Trophoblast cell (in vitro differentiated cells and primary cell): ENCODE measurements at regions not wholly inside any gene's neighbourhood (a gene's known extent, or its start where the extent isn't known, plus 50 kb on each side); places are given as distances from the start of the nearest gene placed in this dataset.

Experiments
- DNase-seq, 2 donors: peaks; one replicate each; pipeline ENCODE4 v3.0.0-alpha.2; 2016
- H2AFZ ChIP-seq: 2 replicates; pipeline ENCODE4 v1.6.1; 2013; ENCODE audit warnings: low read length, moderate library complexity, mild to moderate bottlenecking; ENCODE audit not compliant: insufficient read depth, poor library complexity
- H2AK5ac ChIP-seq: 2 replicates; pipeline ENCODE4 v1.6.1; 2013; ENCODE audit warnings: mild to moderate bottlenecking, low read length
- H2BK120ac ChIP-seq: 2 replicates; pipeline ENCODE4 v1.6.1; 2013; ENCODE audit warnings: low read length, mild to moderate bottlenecking, moderate library complexity; ENCODE audit not compliant: insufficient read depth, poor library complexity
- H2BK12ac ChIP-seq: 2 replicates; pipeline ENCODE4 v1.6.1; 2013; ENCODE audit warnings: mild to moderate bottlenecking, low read length, moderate library complexity
- H2BK5ac ChIP-seq: 2 replicates; pipeline ENCODE4 v1.6.1; 2013; ENCODE audit warnings: low read length, low read depth, moderate library complexity, mild to moderate bottlenecking; ENCODE audit not compliant: poor library complexity
- H3K14ac ChIP-seq: 2 replicates; pipeline ENCODE4 v1.6.1; 2013; ENCODE audit warnings: mild to moderate bottlenecking, low read length
- H3K18ac ChIP-seq: 2 replicates; pipeline ENCODE4 v1.6.1; 2013; ENCODE audit warnings: mild to moderate bottlenecking, low read length
- H3K23ac ChIP-seq: 2 replicates; pipeline ENCODE4 v1.6.1; 2013; ENCODE audit warnings: low read length
- H3K27ac ChIP-seq: 2 replicates; pipeline ENCODE4 v1.5.1; 2013; ENCODE audit warnings: low read depth, mild to moderate bottlenecking, inconsistent platforms, low read length, moderate library complexity
- H3K27me3 ChIP-seq: 2 replicates; pipeline ENCODE4 v1.6.1; 2013; ENCODE audit warnings: inconsistent platforms, mild to moderate bottlenecking, low read length, moderate library complexity; ENCODE audit not compliant: insufficient read depth
- H3K36me3 ChIP-seq, 2 experiments: 1 replicate in 1 of 2; 2 replicates in 1 of 2; pipeline ENCODE4 v1.6.1; 2013; ENCODE audit warnings: low read length in 2 of 2, mild to moderate bottlenecking in 2 of 2, moderate library complexity in 1 of 2; ENCODE audit not compliant: insufficient read depth in 2 of 2, control insufficient read depth in 1 of 2
- H3K4ac ChIP-seq: 2 replicates; pipeline ENCODE4 v1.6.1; 2013; ENCODE audit warnings: low read depth, mild to moderate bottlenecking, low read length, moderate library complexity
- H3K4me1 ChIP-seq, 2 experiments: 1 replicate in 1 of 2; 2 replicates in 1 of 2; pipeline ENCODE4 v1.6.1; 2013; ENCODE audit warnings: low read length in 2 of 2, mild to moderate bottlenecking in 2 of 2, moderate library complexity in 1 of 2; ENCODE audit not compliant: insufficient read depth in 2 of 2, control insufficient read depth in 1 of 2
- H3K4me2 ChIP-seq: 2 replicates; pipeline ENCODE4 v1.6.1; 2013; ENCODE audit warnings: inconsistent platforms, mild to moderate bottlenecking, low read length, moderate library complexity
- H3K4me3 ChIP-seq: 2 replicates; pipeline ENCODE4 v1.5.1; 2013; ENCODE audit warnings: mild to moderate bottlenecking, low read depth, low read length, inconsistent platforms
- H3K79me1 ChIP-seq: one replicate; pipeline ENCODE4 v1.6.1; 2013; ENCODE audit warnings: low read length
- H3K79me2 ChIP-seq: 2 replicates; pipeline ENCODE4 v1.6.1; 2013; ENCODE audit warnings: low read length, mild to moderate bottlenecking; ENCODE audit not compliant: control insufficient read depth, insufficient read depth, poor library complexity
- H3K9ac ChIP-seq: 2 replicates; pipeline ENCODE4 v1.6.1; 2013; ENCODE audit warnings: mild to moderate bottlenecking, low read length
- H3K9me3 ChIP-seq: 2 replicates; pipeline ENCODE4 v1.6.1; 2013; ENCODE audit warnings: low read depth, mild to moderate bottlenecking, control low read depth, inconsistent platforms, low read length; ENCODE audit not compliant: insufficient read depth
- H4K12ac ChIP-seq: 2 replicates; pipeline ENCODE4 v1.6.1; 2013; ENCODE audit warnings: low read depth, mild to moderate bottlenecking, low read length, moderate library complexity
- H4K8ac ChIP-seq: 2 replicates; pipeline ENCODE4 v1.6.1; 2013; ENCODE audit warnings: low read depth, mild to moderate bottlenecking, low read length, moderate library complexity
- H4K91ac ChIP-seq: one replicate; pipeline ENCODE4 v1.6.1; 2013; ENCODE audit warnings: low read depth, mild to moderate bottlenecking, low read length, moderate library complexity
- whole genome bisulfite sequencing: extraction: QIAGEN DNeasy Blood & Tissue Kit; methylation state at CpG from one replicate; pipeline ENCODE4 v1.1.7; 2013; ENCODE audit warnings: missing lambda C conversion rate; ENCODE audit not compliant: insufficient read length, insufficient coverage; ENCODE audit errors: extremely low coverage; 5-methylcytosine and 5-hydroxymethylcytosine counted together

DNA sequence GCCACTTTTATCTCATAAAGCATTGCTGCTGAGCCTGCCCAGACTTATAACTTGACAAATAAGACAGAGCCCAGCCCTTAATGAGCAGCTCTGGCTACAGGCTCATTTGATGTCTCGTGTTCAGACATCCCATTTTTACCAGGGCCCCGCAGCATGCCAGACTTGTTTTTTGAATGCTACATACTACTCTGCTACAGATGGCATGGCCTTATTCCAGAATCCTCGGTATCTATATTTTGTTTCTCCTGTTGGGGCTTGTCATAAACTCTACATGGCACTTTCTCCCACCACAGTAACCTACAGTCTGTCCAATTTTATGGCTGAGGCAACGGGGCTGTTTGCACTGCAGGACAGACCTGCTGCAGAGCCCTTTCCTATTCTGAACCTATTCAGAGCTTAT lies 179.0 kb upstream of the DDX18 start:
- no peak overlapping the region for H2AK5ac ChIP-seq
- no peak overlapping the region for H3K4me2 ChIP-seq
- H2BK5ac ChIP-seq, result no peak overlapping the region
- no peaks in the 10 kb centered on the region for H3K79me2 ChIP-seq
- H3K23ac ChIP-seq, result no peak overlapping the region
- no peak overlapping the region for H2BK120ac ChIP-seq
- H4K8ac ChIP-seq, result no peak overlapping the region
- H3K9me3 ChIP-seq, result peaks cover 2% of the 10 kb centered on the region
- no peak overlapping the region for H3K27ac ChIP-seq
- no peak overlapping the region for H3K18ac ChIP-seq
- no peaks in the 10 kb centered on the region for H3K27me3 ChIP-seq
- no peak overlapping the region for H3K14ac ChIP-seq
- no peak overlapping the region for H4K91ac ChIP-seq
- no peak for DNase-seq
- H3K4me1 ChIP-seq, result no peaks in the 10 kb centered on the region
- H3K79me1 ChIP-seq, result no peaks in the 10 kb centered on the region
- H3K4ac ChIP-seq, result no peak overlapping the region
- H4K12ac ChIP-seq, result no peak overlapping the region
- H3K9ac ChIP-seq, result no peak overlapping the region
- H2BK12ac ChIP-seq, result no peak overlapping the region
- H3K4me3 ChIP-seq, result no peak overlapping the region
- no peaks in the 10 kb centered on the region for H3K36me3 ChIP-seq
- no peak overlapping the region for H2AFZ ChIP-seq
- WGBS, result no CpG with 5 or more reads among the region's 4 CpGs

DNA sequence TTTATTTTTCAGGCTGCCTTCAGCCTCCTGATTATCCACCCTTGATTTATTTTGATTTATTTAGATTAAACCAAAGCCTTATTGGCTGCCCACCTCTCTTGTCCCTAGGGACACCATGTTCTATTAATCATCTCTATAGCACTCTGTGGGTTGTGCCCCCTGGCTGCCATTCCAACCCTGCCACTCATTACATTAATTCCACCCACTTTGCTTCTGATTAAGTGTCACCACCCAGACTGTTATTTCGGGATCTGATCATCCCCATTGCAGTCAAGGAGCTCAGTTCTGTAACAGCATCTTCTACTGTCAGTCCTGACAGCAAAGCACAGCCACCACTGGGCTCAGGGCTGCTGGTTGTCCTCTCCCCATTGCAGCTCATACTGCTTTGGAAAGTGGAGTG lies 175.1 kb upstream of the DDX18 start:
- no peak overlapping the region for H2AK5ac ChIP-seq
- H3K27ac ChIP-seq, result no peak overlapping the region
- no peak overlapping the region for H2BK5ac ChIP-seq
- no peaks in the 10 kb centered on the region for H3K27me3 ChIP-seq
- H3K79me1 ChIP-seq, result no peaks in the 10 kb centered on the region
- H3K23ac ChIP-seq, result no peak overlapping the region
- WGBS, result no CpG with 5 or more reads among the region's 1 CpG
- H3K14ac ChIP-seq, result no peak overlapping the region
- H3K4ac ChIP-seq, result no peak overlapping the region
- no peaks in the 10 kb centered on the region for H3K4me1 ChIP-seq
- no peaks in the 10 kb centered on the region for H3K79me2 ChIP-seq
- no peaks in the 10 kb centered on the region for H3K36me3 ChIP-seq
- no peak overlapping the region for H4K12ac ChIP-seq
- H2BK120ac ChIP-seq, result no peak overlapping the region
- no peak overlapping the region for H3K4me3 ChIP-seq
- no peak overlapping the region for H2BK12ac ChIP-seq
- no peak for DNase-seq
- H2AFZ ChIP-seq, result no peak overlapping the region
- no peak overlapping the region for H4K91ac ChIP-seq
- H3K9me3 ChIP-seq, result peaks cover 2% of the 10 kb centered on the region
- no peak overlapping the region for H4K8ac ChIP-seq
- no peak overlapping the region for H3K4me2 ChIP-seq
- H3K18ac ChIP-seq, result no peak overlapping the region
- no peak overlapping the region for H3K9ac ChIP-seq

DNA sequence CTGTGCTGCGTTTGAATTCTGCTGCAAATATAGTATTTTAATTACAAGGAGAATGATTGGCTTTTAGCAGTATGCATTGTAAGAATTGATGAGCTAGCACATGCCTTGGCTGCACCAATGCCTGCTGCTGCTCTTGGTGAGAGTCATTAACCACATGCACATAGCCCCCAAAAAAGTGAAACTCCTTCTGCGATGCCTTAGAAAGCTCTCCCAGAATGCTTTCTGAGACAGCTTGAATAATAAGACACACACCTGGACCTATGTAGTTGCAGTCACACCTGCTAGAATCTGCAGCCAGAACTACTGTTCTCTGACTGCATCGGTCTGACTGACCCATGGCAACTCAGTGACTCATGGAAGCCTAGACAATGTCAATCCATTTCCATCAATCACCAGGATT lies 170.1 kb upstream of the DDX18 start:
- Histone ChIP-seq H3K79me1 (no peaks in the 10 kb centered on the region), H3K36me3 (no peaks in the 10 kb centered on the region), H3K18ac (no peak overlapping the region), H3K14ac (no peak overlapping the region), H4K8ac (no peak overlapping the region), H2AK5ac (no peak overlapping the region), H3K23ac (no peak overlapping the region), H2BK120ac (no peak overlapping the region), H3K9ac (no peak overlapping the region), H2AFZ (no peak overlapping the region), H3K9me3 (no peaks in the 10 kb centered on the region), H3K4me3 (no peak overlapping the region), H2BK12ac (no peak overlapping the region), H3K27ac (no peak overlapping the region), H3K4ac (no peak overlapping the region), H4K12ac (no peak overlapping the region), H3K4me2 (no peak overlapping the region), H3K27me3 (no peaks in the 10 kb centered on the region), H3K79me2 (no peaks in the 10 kb centered on the region), H3K4me1 (no peaks in the 10 kb centered on the region), H2BK5ac (no peak overlapping the region), H4K91ac (no peak overlapping the region)
- no peak for DNase-seq
- no CpG with 5 or more reads among the region's 3 CpGs for WGBS

DNA sequence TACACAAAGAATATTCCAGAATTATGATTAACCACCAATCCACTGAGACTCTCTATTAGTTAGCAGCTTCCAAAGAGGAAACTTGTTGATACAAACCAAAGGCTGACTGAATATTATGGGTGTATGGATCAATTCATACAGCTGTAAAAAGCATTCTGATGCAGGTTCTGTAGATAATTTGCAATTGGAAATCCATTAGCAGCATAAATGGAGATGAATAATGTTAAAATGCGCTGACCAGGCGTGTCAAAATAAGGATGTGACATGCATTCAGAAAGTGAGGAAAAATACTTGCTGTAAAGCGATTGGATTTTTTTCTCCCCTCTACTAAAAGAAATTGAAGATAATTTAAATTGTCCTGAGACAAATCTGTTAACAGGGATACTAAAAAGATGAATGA lies 169.0 kb upstream of the DDX18 start:
- Histone ChIP-seq H3K79me1 (no peaks in the 10 kb centered on the region), H3K4me3 (no peak overlapping the region), H3K9ac (no peak overlapping the region), H2BK5ac (no peak overlapping the region), H3K14ac (no peak overlapping the region), H3K18ac (no peak overlapping the region), H3K9me3 (no peaks in the 10 kb centered on the region), H4K12ac (no peak overlapping the region), H3K4ac (no peak overlapping the region), H2AK5ac (no peak overlapping the region), H3K27me3 (no peaks in the 10 kb centered on the region), H3K4me1 (no peaks in the 10 kb centered on the region), H3K27ac (no peak overlapping the region), H2AFZ (no peak overlapping the region), H3K4me2 (no peak overlapping the region), H3K23ac (no peak overlapping the region), H3K36me3 (no peaks in the 10 kb centered on the region), H2BK12ac (no peak overlapping the region), H2BK120ac (no peak overlapping the region), H4K8ac (no peak overlapping the region), H4K91ac (no peak overlapping the region), H3K79me2 (no peaks in the 10 kb centered on the region)
- no CpG with 5 or more reads among the region's 3 CpGs for WGBS
- DNase-seq, result no peak
